HG03565 (cell line): ENCODE measurements at regions not wholly inside any gene's neighbourhood (a gene's known extent, or its start where the extent isn't known, plus 50 kb on each side); places are given as distances from the start of the nearest gene placed in this dataset.
A peak's percentile ranks its signal among the peaks of the same experiment; 100 is the strongest.

ENCODE experiments used
- ATAC-seq: cut with Tn5 transposase; IDR thresholded peaks from one replicate; pipeline ENCODE4 v1.9.1; 2021; ENCODE audit warnings: mild to moderate bottlenecking, moderate library complexity; ENCODE audit not compliant: unreplicated experiment

GRCh38 chrX:82070948-82071347 is 869.0 kb downstream of the SH3BGRL start:
- no peak for ATAC-seq

- no peak for ATAC-seq
These were observed 879.1 kb downstream of the SH3BGRL start for GRCh38 chrX:82081027-82081426.

- no peak for ATAC-seq
These were observed 885.8 kb downstream of the SH3BGRL start for GRCh38 chrX:82087699-82088098.

GRCh38 chrX:82092307-82092706 is 890.4 kb downstream of the SH3BGRL start:
- ATAC-seq: no peak

GRCh38 chrX:82125103-82125502 is 923.2 kb downstream of the SH3BGRL start:
- ATAC-seq: no peak

GRCh38 chrX:82127228-82128123 is 925.6 kb downstream of the SH3BGRL start:
- peak; percentile 82 for ATAC-seq

- ATAC-seq: no peak
These were observed 932.5 kb downstream of the SH3BGRL start for GRCh38 chrX:82134378-82134777.

- no peak for ATAC-seq
These were observed 940.0 kb downstream of the SH3BGRL start for GRCh38 chrX:82141942-82142341.

- no peak for ATAC-seq
These were observed 959.3 kb downstream of the SH3BGRL start for GRCh38 chrX:82161195-82161594.

- ATAC-seq: no peak
These were observed 961.8 kb downstream of the SH3BGRL start for GRCh38 chrX:82163701-82164100.

- no peak for ATAC-seq
These were observed 995.0 kb downstream of the SH3BGRL start for GRCh38 chrX:82196866-82197265.

- no peak for ATAC-seq
These were observed 1007.1 kb downstream of the SH3BGRL start for GRCh38 chrX:82208975-82209374.

- peak; percentile 78 for ATAC-seq
These were observed 1016.5 kb downstream of the SH3BGRL start for GRCh38 chrX:82218361-82218760.

GRCh38 chrX:82219129-82219528 is 1017.2 kb downstream of the SH3BGRL start:
- ATAC-seq: no peak

- ATAC-seq: no peak
These were observed 1023.1 kb downstream of the SH3BGRL start for GRCh38 chrX:82224961-82225360.

- no peak for ATAC-seq
These were observed 1028.1 kb downstream of the SH3BGRL start for GRCh38 chrX:82230013-82230412.

- ATAC-seq: no peak
These were observed 1030.8 kb downstream of the SH3BGRL start for GRCh38 chrX:82232679-82233078.

- no peak for ATAC-seq
These were observed 1035.4 kb downstream of the SH3BGRL start for GRCh38 chrX:82237328-82237727.
